ENCODE measurements at regions not wholly inside any gene's neighbourhood (a gene's known extent, or its start where the extent isn't known, plus 50 kb on each side); places are given as distances from the start of the nearest gene placed in this dataset.

- no peak for TF ChIP-seq CTCF (IDR thresholded peaks at IDR 0.05)
- no peak for TF ChIP-seq POLR2A (IDR thresholded peaks at IDR 0.05)
Measured at GRCh38 chr1:81183051-81183450, 617.7 kb upstream of the ADGRL2 start.
